GM21786 (cell line): ENCODE measurements at regions not wholly inside any gene's neighbourhood (a gene's known extent, or its start where the extent isn't known, plus 50 kb on each side); places are given as distances from the start of the nearest gene placed in this dataset.

ENCODE experiments used
- ATAC-seq: cut with Tn5 transposase; IDR thresholded peaks from one replicate; pipeline ENCODE4 v1.9.1; 2021; ENCODE audit not compliant: unreplicated experiment

GRCh38 chr12:105915997-105916759 is 222.6 kb downstream of the NUAK1 start:
- no peak for ATAC-seq

DNA sequence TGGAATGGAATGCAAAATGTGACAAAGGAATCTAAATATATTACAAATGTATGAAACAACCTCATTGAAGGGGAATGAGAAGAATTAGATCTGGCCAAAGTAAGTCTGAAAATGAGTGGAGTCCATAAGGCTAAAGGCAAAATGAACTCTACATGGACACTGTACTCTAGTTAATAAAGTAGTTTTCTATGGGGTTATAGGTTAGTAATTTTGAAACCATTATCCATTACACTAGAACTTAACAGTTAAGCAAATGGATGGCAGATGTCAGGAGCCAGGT is 222.1 kb downstream of the NUAK1 start:
- ATAC-seq = no peak

GRCh38 chr12:105920161-105920684 is 218.5 kb downstream of the NUAK1 start:
- no peak for ATAC-seq

DNA sequence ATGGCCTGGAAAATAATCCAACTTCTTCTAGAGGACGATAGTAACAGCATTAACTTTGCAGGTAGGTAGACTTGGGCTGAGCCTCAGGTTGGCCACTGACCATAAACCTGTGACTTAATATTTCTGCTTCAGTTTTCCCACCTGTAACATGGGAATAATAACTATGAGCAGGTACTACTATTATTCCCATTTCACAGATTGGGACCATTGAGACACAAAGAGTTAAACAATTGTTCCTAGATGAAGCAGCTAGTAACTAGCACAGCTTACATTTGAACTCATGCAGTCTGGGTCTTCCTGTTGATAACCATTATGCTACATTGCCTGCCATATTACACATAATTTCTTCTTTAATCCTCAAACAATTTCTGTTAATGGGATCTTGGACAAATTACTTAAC is 217.7 kb downstream of the NUAK1 start:
- no peak for ATAC-seq

DNA sequence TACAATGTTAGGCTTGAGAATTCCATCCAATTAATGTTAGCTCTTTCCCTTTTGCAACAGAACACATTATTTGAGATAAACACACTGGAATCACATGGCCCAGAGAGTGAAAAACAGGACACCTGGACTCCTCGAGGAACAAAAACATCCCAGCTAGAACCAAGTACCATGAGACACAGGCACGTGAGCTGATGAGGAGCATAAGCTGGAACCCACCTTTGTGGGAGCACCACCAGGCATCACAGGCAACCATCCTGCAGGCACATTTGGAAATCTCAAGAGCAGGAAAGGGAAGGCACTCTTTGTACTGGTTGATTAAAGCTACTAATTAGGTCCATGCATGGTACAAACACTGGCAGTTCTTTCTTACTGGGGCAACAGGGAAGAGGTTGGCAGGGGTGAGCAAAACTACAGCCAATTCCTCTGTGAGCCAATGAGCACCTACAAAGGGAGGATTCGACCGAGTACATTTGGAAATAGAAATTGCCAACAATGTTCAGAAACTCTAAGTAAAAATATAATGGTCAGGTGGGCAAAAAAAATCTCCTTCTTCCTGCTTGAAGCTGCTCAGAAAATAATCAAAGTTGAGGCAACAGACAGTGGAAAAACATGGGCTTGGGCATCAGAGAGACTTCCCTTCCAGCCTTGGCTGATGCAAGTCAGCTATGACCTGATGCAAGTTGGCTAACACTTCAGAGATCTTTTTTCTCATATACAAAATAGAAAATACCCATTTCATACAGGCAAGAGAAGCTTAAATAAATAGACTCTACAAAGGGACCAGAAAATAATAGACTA is 216.7 kb downstream of the NUAK1 start:
- ATAC-seq = no peak

DNA sequence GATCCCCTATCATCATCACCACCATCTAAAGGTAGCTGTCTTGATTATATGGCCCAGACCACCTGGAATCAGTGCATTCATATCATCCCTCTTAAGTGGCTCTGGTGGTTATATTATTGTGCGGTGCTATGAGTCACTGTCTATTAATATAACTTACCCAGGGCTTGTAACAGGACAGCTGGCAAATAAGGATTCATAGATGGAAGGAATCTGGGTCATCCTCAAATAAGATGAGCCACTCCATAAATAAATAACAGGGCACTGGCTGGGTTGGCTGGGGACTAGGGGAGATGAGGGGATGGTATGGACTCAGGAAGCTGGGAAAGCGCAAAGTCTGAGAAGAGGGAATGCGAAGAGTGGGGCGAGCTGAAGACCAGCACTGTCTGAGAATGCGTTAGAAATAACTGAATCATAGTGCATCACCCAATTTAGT is 216.1 kb downstream of the NUAK1 start:
- no peak for ATAC-seq

DNA sequence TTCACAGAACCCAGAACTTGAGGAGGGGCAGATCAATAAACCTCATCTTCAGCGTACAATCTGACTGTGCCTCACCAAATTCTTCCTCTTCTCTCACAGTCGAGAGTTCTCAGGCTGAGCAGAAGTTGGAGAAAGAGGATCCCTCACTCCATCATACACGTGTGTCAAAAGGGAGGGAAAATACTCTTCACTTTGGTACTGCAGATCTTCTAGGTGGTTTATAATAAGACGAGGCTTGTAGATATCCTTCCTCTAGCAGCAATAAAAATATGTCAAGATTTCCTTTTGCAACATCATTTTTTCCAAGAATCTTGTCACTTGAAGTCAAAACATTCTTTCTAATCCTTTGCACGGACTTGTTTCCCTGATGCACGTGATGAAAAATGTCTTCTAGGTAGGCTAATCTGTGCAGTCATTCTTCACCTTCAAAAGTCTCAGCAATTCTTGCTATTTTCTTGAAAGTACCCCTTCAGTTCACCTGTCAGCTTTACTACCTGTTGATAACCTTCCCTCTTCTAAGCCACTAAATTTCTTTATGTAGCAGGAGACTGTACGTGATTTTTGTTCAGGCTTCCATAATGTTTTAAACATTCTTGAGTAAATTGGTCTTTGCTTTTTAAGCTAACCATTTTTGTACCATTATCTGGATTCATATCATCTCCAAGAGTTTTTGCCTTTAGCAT is 214.1 kb downstream of the NUAK1 start:
- no peak for ATAC-seq

- ATAC-seq = no peak
Measured at GRCh38 chr12:105927564-105927963, 211.2 kb downstream of the NUAK1 start.

DNA sequence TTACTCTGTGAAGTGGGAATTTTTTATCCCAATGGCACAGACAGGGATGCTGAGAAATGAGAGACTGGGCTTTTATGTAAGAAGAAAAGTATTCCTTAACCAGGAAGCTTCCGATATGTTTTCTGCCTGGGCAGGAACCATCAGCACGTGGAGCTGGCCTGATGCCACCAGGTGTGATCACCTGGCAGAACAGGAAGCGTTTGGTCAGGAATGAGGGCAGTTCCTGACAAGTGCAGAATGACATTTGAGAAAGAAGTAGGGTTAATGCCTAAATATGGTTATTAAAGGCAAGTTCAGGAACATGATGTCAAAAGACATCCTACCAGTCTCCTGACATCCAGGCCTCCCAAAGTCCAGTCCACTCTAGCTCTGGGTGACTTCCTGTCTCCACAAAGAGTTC is 210.3 kb downstream of the NUAK1 start:
- ATAC-seq = no peak

GRCh38 chr12:105929192-105929591 is 209.6 kb downstream of the NUAK1 start:
- ATAC-seq = no peak

- ATAC-seq = no peak
Measured at GRCh38 chr12:105930557-105931503, 207.9 kb downstream of the NUAK1 start.

DNA sequence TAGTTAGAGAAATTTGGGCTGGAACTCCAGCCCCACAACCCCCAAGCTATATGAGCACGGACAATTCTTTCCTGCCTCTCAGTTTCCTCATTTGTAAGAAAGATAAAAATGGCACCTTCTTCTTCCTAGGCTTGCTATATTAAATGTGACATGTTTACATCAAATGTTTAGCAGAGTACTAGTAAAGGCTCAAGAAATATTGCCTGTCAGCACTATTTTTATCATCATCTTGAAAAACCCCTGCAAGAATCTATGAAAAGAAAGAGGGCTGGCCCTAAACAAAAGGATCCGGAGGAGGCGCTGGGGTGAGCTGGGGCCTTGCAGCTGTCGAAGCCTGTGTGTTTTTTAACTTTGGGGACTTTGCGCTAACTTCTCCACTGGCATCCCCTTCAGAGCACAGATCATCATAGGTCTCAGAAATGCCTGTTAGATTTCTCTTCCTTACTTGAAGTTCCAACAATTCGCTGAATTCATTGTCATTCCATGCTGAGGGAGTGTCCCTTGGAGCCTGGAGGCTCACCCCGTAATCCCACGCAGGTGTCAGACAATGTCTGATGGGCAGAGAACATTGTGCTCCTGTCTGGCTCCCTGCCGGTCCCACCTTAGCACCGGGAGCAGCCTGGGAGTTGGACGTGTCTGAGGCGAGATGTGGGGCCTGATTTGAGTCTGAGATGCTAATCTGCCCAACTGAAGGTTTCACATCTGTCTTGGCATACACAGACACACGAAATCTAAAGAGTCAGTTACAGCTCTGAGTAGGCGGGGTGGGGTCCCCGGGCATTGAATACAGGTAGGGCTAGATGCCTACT is 206.8 kb downstream of the NUAK1 start:
- no peak for ATAC-seq

- no peak for ATAC-seq
Measured at GRCh38 chr12:105933671-105934665, 204.8 kb downstream of the NUAK1 start.

GRCh38 chr12:105935106-105935505 is 203.6 kb downstream of the NUAK1 start:
- no peak for ATAC-seq

GRCh38 chr12:105935981-105936380 is 202.8 kb downstream of the NUAK1 start:
- ATAC-seq = no peak

DNA sequence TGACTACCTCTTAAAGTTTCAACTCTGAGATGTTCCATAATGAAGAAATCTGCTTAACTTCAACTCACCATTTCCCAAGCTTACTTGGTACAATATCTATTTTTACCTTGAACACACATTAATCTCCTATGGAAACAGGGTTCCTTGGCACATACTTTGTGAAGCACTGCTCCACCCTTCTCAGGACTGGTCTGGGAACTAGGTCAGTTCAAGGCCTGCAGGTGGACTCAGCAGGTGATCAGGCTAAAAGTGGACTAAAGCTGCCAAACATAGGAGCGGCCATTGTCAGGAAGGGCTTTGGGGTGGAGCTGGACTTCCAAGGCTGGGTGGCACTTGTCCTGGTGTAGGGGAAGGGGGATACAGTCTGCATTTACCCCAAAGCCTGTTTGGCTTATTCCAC is 202.3 kb downstream of the NUAK1 start:
- no peak for ATAC-seq

GRCh38 chr12:105937009-105937408 is 201.7 kb downstream of the NUAK1 start:
- ATAC-seq = no peak

- no peak for ATAC-seq
Measured at GRCh38 chr12:105939181-105939721, 199.5 kb downstream of the NUAK1 start.
